ENCODE measurements at regions not wholly inside any gene's neighbourhood (a gene's known extent, or its start where the extent isn't known, plus 50 kb on each side); places are given as distances from the start of the nearest gene placed in this dataset.

GRCh38 chr6:71420095-71420692, 131.6 kb downstream of the OGFRL1 start:
- Mint-ChIP-seq H3K27me3 (peaks cover 36 to 48% (median 38%) of the 10 kb centered on the region in 3 donors), H3K4me1 (peaks cover 5 to 16% (median 6%) of the 10 kb centered on the region in 3 donors), H3K27ac (no peak overlapping the region), H3K4me3 (peak overlapping the region; percentile 83 to 95 (median 89)), H3K9me3 (peaks cover 0 to 2% (median 0%) of the 10 kb centered on the region in 7 donors), H3K36me3 (no peaks in the 10 kb centered on the region)
- DNase-seq (peak; percentile 8), ATAC-seq (ENCODE audit: low read depth in 2 of 2) (peak; percentile 43 to 54)

- Mint-ChIP-seq H3K4me3 (peak overlapping the region; percentile 83 to 95 (median 89)), H3K27ac (peak overlapping the region in 2 of 6 donors; percentile 29 to 63), H3K9me3 (peaks cover 0 to 2% (median 0%) of the 10 kb centered on the region in 7 donors), H3K4me1 (peaks cover 5 to 16% (median 6%) of the 10 kb centered on the region in 3 donors), H3K27me3 (peaks cover 40 to 48% (median 44%) of the 10 kb centered on the region in 3 donors), H3K36me3 (no peaks in the 10 kb centered on the region)
- DNase-seq = peak; percentile 62
- peak; percentile 87 to 93 for ATAC-seq (ENCODE audit: low read depth in 2 of 2)
Measured at GRCh38 chr6:71420693-71421328, 132.2 kb downstream of the OGFRL1 start.

GRCh38 chr6:71421611-71422010, 133.0 kb downstream of the OGFRL1 start:
- no peak for ATAC-seq (ENCODE audit: low read depth in 2 of 2)
- DNase-seq = no peak
- no peaks in the 10 kb centered on the region for H3K36me3 Mint-ChIP-seq
- H3K9me3 Mint-ChIP-seq = peaks cover 0 to 2% (median 0%) of the 10 kb centered on the region in 7 donors
- peaks cover 42 to 52% (median 52%) of the 10 kb centered on the region in 3 donors for H3K27me3 Mint-ChIP-seq
- H3K4me3 Mint-ChIP-seq = peak overlapping the region in 2 of 8 donors; percentile 83 to 86
- H3K27ac Mint-ChIP-seq = no peak overlapping the region
- H3K4me1 Mint-ChIP-seq = peaks cover 5 to 16% (median 6%) of the 10 kb centered on the region in 3 donors

- H3K4me3 Mint-ChIP-seq = no peak overlapping the region
- H3K9me3 Mint-ChIP-seq = no peaks in the 10 kb centered on the region
- H3K27me3 Mint-ChIP-seq = peaks cover 28 to 50% (median 46%) of the 10 kb centered on the region in 3 donors
- no peak for DNase-seq
- no peaks in the 10 kb centered on the region for H3K36me3 Mint-ChIP-seq
- no peak for ATAC-seq (ENCODE audit: low read depth in 2 of 2)
- H3K4me1 Mint-ChIP-seq = no peaks in the 10 kb centered on the region
- H3K27ac Mint-ChIP-seq = peak overlapping the region in 1 of 6 donors; percentile 26
Measured at GRCh38 chr6:71430018-71430417, 141.4 kb downstream of the OGFRL1 start.

GRCh38 chr6:71433441-71433840, 144.8 kb downstream of the OGFRL1 start:
- Mint-ChIP-seq H3K27me3 (peaks cover 21 to 52% (median 27%) of the 10 kb centered on the region in 3 donors), H3K4me3 (no peak overlapping the region), H3K9me3 (peaks cover 0 to 4% (median 0%) of the 10 kb centered on the region in 7 donors), H3K36me3 (no peaks in the 10 kb centered on the region), H3K27ac (no peak overlapping the region), H3K4me1 (no peaks in the 10 kb centered on the region)
- ATAC-seq (ENCODE audit: low read depth in 2 of 2) = no peak
- no peak for DNase-seq

GRCh38 chr6:71444222-71444621, 155.6 kb downstream of the OGFRL1 start:
- H3K9me3 Mint-ChIP-seq = peaks cover 0 to 19% (median 16%) of the 10 kb centered on the region in 7 donors
- no peaks in the 10 kb centered on the region for H3K36me3 Mint-ChIP-seq
- no peak overlapping the region for H3K27ac Mint-ChIP-seq
- H3K27me3 Mint-ChIP-seq = peaks cover 9 to 18% (median 11%) of the 10 kb centered on the region in 3 donors
- peaks cover 0 to 4% (median 0%) of the 10 kb centered on the region in 3 donors for H3K4me1 Mint-ChIP-seq
- no peak overlapping the region for H3K4me3 Mint-ChIP-seq
- DNase-seq (no peak), ATAC-seq (ENCODE audit: low read depth in 2 of 2) (no peak)

GRCh38 chr6:71446057-71446456, 157.4 kb downstream of the OGFRL1 start:
- DNase-seq = no peak
- no peaks in the 10 kb centered on the region for H3K36me3 Mint-ChIP-seq
- no peak overlapping the region for H3K4me3 Mint-ChIP-seq
- H3K27me3 Mint-ChIP-seq = peaks cover 6 to 11% (median 9%) of the 10 kb centered on the region in 3 donors
- peaks cover 0 to 3% (median under 1%) of the 10 kb centered on the region in 7 donors for H3K9me3 Mint-ChIP-seq
- ATAC-seq (ENCODE audit: low read depth in 2 of 2) = no peak
- no peak overlapping the region for H3K27ac Mint-ChIP-seq
- H3K4me1 Mint-ChIP-seq = peaks cover 0 to 4% (median 0%) of the 10 kb centered on the region in 3 donors

- H3K4me1 Mint-ChIP-seq = peaks cover 0 to 4% (median 0%) of the 10 kb centered on the region in 3 donors
- H3K36me3 Mint-ChIP-seq = no peaks in the 10 kb centered on the region
Measured at GRCh38 chr6:71446470-71446869, 157.9 kb downstream of the OGFRL1 start.

GRCh38 chr6:71452697-71453370, 164.2 kb downstream of the OGFRL1 start:
- H3K27ac Mint-ChIP-seq = no peak overlapping the region
- no peak for DNase-seq
- peaks cover 0 to 3% (median 0%) of the 10 kb centered on the region in 7 donors for H3K9me3 Mint-ChIP-seq
- peaks cover 0 to 4% (median 0%) of the 10 kb centered on the region in 3 donors for H3K4me1 Mint-ChIP-seq
- no peaks in the 10 kb centered on the region for H3K36me3 Mint-ChIP-seq
- no peak for ATAC-seq (ENCODE audit: low read depth in 2 of 2)
- H3K4me3 Mint-ChIP-seq = no peak overlapping the region
- H3K27me3 Mint-ChIP-seq = no peaks in the 10 kb centered on the region

More at GRCh38 chr6:71446470-71446869, 157.9 kb downstream of the OGFRL1 start:
- ATAC-seq (ENCODE audit: low read depth in 2 of 2) (no peak), DNase-seq (no peak)
- Mint-ChIP-seq H3K9me3 (peaks cover 0 to 2% (median 0%) of the 10 kb centered on the region in 7 donors), H3K4me3 (no peak overlapping the region), H3K27ac (no peak overlapping the region), H3K27me3 (peaks cover 5 to 11% (median 9%) of the 10 kb centered on the region in 3 donors)

- no peak for ATAC-seq (ENCODE audit: low read depth in 2 of 2)
Measured at GRCh38 chr6:71453371-71453706, 164.7 kb downstream of the OGFRL1 start.

GRCh38 chr6:71454056-71454455, 165.4 kb downstream of the OGFRL1 start:
- peaks cover 0 to 3% (median 0%) of the 10 kb centered on the region in 7 donors for H3K9me3 Mint-ChIP-seq
- H3K27me3 Mint-ChIP-seq = no peaks in the 10 kb centered on the region
- DNase-seq (peak; percentile 1), ATAC-seq (ENCODE audit: low read depth in 2 of 2) (peak in 1 of 2 donors; percentile 48)
- H3K4me1 Mint-ChIP-seq = peaks cover 0 to 10% (median 9%) of the 10 kb centered on the region in 3 donors
- no peaks in the 10 kb centered on the region for H3K36me3 Mint-ChIP-seq
- peak overlapping the region in 1 of 6 donors; percentile 39 for H3K27ac Mint-ChIP-seq
- H3K4me3 Mint-ChIP-seq = no peak overlapping the region

More at GRCh38 chr6:71453371-71453706, 164.7 kb downstream of the OGFRL1 start:
- H3K27ac Mint-ChIP-seq = no peak overlapping the region
- H3K9me3 Mint-ChIP-seq = peaks cover 0 to 3% (median 0%) of the 10 kb centered on the region in 7 donors
- no peaks in the 10 kb centered on the region for H3K27me3 Mint-ChIP-seq
- H3K4me1 Mint-ChIP-seq = peaks cover 0 to 10% (median 3%) of the 10 kb centered on the region in 3 donors
- DNase-seq = no peak
- no peaks in the 10 kb centered on the region for H3K36me3 Mint-ChIP-seq
- no peak overlapping the region for H3K4me3 Mint-ChIP-seq

GRCh38 chr6:71457929-71458328, 169.3 kb downstream of the OGFRL1 start:
- DNase-seq = no peak
- H3K27me3 Mint-ChIP-seq = no peaks in the 10 kb centered on the region
- peaks cover 0 to 7% (median 0%) of the 10 kb centered on the region in 7 donors for H3K9me3 Mint-ChIP-seq
- no peaks in the 10 kb centered on the region for H3K36me3 Mint-ChIP-seq
- ATAC-seq (ENCODE audit: low read depth in 2 of 2) = no peak
- H3K27ac Mint-ChIP-seq = peak overlapping the region in 1 of 6 donors; percentile 52
- H3K4me3 Mint-ChIP-seq = peak overlapping the region in 2 of 8 donors; percentile 37 to 41
- H3K4me1 Mint-ChIP-seq = peaks cover 0 to 13% (median 13%) of the 10 kb centered on the region in 3 donors

- DNase-seq (no peak), ATAC-seq (ENCODE audit: low read depth in 2 of 2) (no peak)
- H3K4me3 Mint-ChIP-seq = no peak overlapping the region
- no peaks in the 10 kb centered on the region for H3K36me3 Mint-ChIP-seq
- peak overlapping the region in 1 of 6 donors; percentile 22 for H3K27ac Mint-ChIP-seq
- H3K27me3 Mint-ChIP-seq = no peaks in the 10 kb centered on the region
- H3K4me1 Mint-ChIP-seq = peaks cover 0 to 13% (median 10%) of the 10 kb centered on the region in 3 donors
- peaks cover 0 to 9% (median 0%) of the 10 kb centered on the region in 7 donors for H3K9me3 Mint-ChIP-seq
Measured at GRCh38 chr6:71459162-71459561, 170.6 kb downstream of the OGFRL1 start.

Data from naive B cell (primary cell).